Kidney glomerular epithelial cell (primary cell): ENCODE measurements at regions not wholly inside any gene's neighbourhood (a gene's known extent, or its start where the extent isn't known, plus 50 kb on each side); places are given as distances from the start of the nearest gene placed in this dataset.
"Not testable (repeated sequence)": the region's sequence is repeated elsewhere in the genome, so short reads cannot be mapped to it uniquely, and the experiment has no call there.

Experiments used
- DNase-seq: peaks from one replicate; lab custom pipeline; 2025; lab: John Stamatoyannopoulos, UW

DNA sequence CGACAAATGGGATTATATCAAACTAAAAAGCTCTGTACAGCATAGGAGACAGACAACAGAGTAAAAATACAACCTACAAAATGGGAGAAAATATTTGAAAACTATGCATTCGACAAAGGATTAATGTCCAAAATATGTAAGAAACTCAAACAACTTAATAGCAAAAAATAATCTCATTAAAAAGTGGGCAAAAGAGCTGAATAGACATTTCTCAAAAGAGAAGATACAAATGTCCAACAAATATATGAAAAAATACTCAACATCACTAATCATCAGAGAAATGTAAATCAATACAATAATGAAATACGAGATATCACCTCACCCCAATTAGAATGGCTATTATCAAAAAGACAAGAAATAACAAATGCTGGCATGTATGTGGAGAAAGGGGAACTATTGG is 272.9 kb downstream of the KLHL13 start:
- no peak for DNase-seq

DNA sequence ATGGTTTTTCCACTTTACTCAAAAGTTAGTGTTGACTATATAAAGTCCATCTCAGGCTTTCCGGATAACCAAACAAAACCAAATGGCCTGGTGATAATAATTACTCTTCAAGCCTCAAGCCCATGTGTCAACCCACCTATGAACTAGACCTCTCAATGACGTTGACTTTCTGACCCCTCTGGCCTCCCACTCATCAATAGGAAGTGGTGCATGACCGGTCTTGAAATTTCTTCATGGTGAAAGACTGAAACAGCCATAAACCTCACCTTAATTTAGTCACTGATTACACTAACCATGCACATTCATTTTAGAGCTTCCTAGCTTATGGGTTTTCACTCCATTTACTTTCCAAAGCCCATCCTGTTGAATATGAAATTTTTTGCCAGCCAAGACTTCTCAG is 276.0 kb downstream of the KLHL13 start:
- peak; percentile 71 for DNase-seq

- DNase-seq, result no peak
These were observed 277.1 kb downstream of the KLHL13 start for GRCh38 chrX:117839544-117839943.

DNA sequence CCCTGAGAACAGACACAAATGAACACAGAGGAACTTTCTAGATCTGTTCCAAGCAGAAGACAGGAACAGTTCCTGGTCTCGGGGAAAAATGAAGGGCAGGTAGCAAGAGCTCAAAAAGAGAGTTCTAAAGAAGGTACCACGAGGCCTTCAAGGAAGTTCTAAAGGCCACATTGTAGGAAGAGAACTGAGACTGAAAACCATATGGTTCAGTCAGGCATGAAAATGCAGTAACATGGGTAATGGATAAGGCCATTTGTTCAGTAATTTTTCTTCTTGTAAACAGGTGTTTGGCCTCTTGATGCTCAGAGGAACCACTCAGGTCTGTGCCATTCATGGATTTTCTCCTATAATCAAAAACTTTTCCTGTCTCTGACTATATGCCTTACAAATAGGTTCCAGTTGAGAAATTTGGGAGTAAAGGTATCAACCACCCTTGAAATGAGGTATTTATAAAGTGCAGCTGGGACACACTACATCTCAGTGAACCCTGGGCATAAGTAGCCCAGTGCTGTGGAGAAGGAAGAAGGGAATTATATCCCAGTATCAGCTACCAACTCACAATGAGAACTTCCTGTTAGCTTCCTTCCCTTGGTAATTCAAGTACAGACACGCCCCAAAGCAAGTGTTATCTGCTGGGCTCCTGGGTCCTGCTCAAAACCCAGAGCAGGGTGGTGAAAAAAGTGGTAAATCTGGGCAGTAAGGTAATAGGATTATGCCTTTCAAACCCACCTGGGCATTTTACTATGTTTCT is 277.9 kb downstream of the KLHL13 start:
- no peak for DNase-seq

DNA sequence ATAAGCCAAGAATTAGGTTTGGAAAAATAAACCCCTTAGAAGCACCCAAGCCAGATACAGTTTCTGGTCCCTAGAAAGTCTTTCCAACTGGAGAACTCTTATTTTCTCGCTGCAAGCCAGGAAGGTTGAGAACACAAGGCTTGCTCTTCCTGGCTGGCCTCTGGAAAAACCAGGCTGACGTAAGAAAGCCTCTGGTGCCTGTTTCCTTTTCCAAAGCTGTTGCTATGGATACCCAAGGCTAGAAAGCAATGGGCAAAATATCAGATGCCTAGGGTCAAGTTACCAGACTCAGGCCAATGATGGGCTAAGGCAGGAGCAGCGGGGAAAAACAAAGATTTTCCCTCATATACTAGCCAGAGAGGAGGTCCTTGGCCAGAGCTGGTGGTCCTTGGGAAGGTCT is 281.6 kb downstream of the KLHL13 start:
- DNase-seq, result no peak

DNA sequence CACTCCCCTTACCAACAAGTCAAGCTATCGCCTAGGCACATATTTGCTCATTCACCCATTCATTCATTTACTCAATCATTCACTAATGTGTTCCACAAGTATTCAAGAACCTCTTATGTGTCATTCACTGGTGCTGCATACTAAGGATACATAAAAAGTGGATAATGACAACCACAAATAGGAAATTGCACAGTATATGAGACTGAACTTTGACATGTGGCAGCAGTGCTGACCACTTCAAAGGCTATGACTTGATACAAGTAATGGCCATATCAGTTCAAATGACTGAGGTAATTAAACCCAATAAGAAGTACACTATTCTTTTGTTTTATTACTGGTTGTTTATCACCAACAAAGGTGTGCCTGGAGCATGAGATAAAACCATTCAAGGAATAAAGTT is 282.5 kb downstream of the KLHL13 start:
- DNase-seq, result no peak

DNA sequence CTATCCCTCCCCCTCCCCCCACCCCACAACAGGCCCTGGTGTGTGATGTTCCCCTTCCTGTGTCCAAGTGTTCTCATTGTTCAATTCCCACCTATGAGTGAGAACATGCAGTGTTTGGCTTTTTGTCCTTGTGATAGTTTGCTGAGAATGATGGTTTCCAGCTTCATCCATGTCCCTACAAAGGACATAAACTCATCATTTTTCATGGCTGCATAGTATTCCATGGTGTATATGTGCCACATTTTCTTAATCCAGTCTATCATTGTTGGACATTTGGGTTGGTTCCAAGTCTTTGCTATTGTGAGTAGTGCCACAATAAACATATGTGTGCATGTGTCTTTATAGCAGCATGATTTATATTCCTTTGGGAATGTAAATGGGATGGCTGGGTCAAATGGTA is 295.1 kb downstream of the KLHL13 start:
- not testable (repeated sequence) for DNase-seq

DNA sequence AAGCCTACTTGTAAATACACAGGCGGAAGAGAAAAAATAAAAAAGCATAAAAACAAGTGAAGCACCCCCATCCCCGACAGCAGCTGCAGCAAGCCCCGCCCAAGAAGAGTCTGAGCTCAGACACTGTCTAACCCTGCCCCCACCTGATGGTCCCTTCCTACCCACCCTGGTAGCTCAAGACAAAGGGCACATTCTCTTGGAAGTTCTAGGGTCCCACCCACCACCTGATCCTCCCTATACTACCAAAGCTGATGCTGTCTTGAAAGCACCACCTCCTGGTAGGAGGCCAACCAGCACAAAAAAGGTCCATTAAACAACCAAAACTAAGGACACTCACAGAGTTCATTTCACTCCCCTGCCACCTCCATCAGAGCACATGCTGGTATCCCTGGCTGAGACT is 308.2 kb downstream of the KLHL13 start:
- DNase-seq, result no peak

GRCh38 chrX:117803463-117803862 is 313.1 kb downstream of the KLHL13 start:
- DNase-seq, result no peak

GRCh38 chrX:117788339-117788738 is 328.3 kb downstream of the KLHL13 start:
- no peak for DNase-seq

DNA sequence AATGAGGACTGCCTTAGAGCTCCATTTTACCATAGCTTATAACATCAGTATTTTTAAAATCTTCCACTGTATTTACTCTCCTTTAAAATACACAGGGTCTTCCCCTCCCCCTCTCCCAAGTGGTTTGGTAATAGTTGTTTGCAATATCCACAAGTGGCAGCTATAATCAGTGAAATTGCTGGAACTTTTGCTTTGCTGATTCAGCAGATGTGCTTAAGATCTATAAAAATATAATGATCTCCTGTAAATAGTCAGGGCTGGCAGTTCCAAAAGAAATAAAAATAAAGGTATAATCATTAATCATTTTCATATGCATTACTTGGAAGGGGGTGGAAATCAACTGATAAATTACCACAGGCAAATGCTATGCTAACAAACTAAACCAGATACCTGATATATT is 345.2 kb downstream of the KLHL13 start:
- DNase-seq, result peak; percentile 1

- no peak for DNase-seq
These were observed 347.6 kb downstream of the KLHL13 start for GRCh38 chrX:117768861-117769604.

DNA sequence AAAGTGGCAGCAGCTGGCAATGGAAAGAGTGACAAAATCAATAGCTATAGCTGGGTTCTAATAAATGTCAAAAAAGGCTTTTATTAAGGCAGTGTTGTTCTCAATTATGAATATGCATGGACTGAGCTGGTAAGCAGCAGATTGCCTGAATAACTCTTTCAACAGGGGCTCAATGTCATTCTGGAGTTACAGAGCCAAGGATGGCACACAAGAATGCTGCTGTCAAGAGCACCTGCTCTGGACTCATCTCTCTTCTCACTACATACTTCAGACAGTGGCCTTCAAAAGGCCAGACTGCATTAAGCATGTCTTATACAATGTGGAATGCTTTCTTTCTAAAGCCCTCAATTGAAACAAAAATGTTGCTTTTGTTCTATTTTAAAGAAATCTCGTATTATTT is 351.4 kb downstream of the KLHL13 start:
- DNase-seq, result no peak

- DNase-seq, result no peak
These were observed 363.9 kb downstream of the KLHL13 start for GRCh38 chrX:117752745-117753144.

DNA sequence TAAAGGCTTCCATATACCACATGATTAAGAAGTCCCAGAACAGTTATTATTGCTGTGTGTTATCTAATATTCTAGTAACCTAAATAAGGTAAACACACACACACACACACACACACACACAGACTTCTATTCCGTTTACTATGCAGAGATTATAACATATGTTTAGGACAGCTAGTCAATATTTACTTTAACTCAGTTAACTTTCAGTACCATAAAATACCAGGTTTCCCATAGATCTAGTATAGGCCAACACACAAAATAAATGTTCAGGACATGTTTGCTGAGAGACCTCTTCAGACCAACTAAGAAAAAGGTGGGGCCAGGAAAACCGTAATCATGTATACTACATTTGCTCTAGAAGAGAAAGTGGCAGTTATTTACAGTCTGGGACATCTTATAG is 365.5 kb downstream of the KLHL13 start:
- DNase-seq, result no peak

- no peak for DNase-seq
These were observed 371.7 kb downstream of the KLHL13 start for GRCh38 chrX:117744958-117745357.

- DNase-seq, result no peak
These were observed 372.9 kb downstream of the KLHL13 start for GRCh38 chrX:117743469-117744251.

DNA sequence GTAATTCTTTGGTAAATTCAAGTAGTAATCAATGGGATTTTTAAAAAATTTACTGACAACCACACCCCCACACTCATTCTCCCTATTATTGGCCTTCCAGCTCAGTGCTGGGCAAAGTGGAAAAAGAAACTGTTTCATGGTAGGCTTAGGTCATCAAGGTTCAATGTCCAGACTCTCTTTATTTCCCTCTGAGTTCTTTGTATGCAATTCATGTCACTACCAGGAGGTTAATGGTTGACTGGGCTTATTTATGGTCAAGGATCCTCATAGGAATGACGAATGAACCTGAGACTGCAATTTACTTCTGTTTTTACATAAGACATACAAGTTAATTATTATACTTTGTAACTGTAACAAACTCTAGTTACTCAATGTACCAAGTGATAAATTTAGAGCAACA is 403.2 kb downstream of the KLHL13 start:
- peak; percentile 70 for DNase-seq

DNA sequence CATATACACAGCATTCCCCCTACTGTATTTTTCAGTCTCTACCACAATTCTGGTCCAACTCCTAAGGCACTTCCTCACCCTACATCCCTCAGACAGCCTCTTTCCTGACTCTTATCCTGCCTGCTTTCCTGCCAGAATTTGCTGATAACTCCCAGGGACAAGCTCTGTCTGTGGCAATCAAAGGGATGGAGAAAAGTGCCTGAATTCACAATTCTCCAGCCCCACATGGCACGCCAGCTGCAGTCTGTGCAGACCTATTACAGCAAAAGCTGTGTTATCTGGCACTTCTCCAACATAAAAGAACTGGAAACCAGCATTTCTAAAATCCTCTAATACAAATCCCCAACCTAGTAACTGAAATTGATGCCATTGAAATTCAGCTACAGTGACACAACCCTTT is 404.8 kb downstream of the KLHL13 start:
- DNase-seq, result no peak

- DNase-seq, result no peak
These were observed 408.5 kb downstream of the KLHL13 start for GRCh38 chrX:117707948-117708743.

GRCh38 chrX:117701050-117701449 is 415.6 kb downstream of the KLHL13 start:
- no peak for DNase-seq

DNA sequence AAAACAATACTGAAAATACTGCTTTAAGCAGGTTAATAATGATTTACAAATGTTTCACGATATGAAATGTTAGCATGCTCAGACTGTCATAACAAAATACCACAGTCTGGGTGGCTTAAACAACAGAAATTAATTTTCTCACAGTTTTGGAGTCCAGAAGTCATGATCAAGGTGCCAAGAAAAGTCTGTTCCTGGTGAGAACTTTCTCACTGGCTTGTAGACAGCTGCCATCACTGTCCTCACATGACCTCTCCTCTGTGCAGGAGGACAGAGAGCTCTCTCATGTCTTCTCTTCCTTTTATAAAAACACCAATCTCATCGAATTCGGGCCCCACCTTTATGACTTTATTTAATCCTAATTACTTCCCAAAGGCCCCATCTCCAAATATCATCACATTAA is 426.7 kb downstream of the KLHL13 start:
- no peak for DNase-seq
